ENCODE measurements at regions not wholly inside any gene's neighbourhood (a gene's known extent, or its start where the extent isn't known, plus 50 kb on each side); places are given as distances from the start of the nearest gene placed in this dataset.

DNA sequence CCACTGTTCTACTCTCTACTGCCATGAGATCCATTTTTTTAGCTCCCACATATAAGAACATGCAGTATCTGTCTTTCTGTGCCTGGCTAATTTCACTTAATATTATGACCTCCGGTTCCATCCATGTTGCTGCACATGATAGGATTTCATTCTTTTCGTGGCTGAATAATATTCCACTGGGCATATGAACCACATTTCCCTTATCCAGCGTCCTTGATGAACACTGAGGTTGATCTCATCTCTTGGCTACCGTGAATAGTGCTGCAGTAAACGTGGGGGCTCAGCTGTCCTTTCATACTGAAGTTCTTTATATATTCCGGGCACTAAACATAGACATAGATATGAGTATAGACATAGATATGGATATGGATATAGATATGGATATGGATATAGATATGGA is 109.3 kb upstream of the TNRC6C start:
- no peak for FAIRE-seq

DNA sequence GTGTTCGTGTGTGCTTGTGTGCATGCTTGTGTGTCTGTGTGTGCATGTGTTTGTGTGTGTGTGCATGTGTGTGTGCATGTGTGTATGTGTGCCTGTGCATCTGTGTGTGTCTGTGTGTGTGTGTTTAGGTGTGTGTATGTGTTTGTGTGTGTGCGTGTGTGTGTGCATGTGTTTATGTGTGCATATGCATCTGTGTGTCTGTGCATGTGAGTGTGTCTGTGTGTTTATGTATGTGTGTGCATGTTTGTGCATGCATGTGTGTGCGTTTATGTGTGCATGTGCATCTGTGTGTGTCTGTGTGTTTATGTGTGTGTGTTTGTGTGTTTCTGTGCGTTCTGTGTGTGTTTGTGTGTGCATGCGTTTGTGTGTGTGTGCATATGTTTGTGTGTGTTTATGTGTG is 106.6 kb upstream of the TNRC6C start:
- FAIRE-seq: no peak

DNA sequence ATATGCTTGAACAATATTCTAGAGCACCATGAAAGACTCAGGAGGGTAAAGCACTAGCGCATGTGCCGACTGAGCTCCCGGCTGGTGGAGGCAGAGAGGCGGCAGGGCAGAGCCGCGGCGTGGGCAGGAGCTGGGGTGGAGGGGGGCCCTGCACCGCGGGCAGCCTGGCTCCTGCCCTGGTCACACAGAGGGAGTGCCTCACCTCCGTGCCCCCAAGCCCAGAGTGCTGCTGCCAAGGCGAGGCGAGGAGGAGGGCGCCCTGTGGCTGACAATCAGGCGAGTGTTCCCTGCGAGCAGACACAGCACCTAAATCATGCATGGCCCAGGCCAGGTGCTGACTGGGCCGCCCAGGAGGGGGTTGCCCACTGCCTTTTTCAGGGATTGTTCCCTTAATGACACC is 105.8 kb upstream of the TNRC6C start:
- FAIRE-seq: no peak

DNA sequence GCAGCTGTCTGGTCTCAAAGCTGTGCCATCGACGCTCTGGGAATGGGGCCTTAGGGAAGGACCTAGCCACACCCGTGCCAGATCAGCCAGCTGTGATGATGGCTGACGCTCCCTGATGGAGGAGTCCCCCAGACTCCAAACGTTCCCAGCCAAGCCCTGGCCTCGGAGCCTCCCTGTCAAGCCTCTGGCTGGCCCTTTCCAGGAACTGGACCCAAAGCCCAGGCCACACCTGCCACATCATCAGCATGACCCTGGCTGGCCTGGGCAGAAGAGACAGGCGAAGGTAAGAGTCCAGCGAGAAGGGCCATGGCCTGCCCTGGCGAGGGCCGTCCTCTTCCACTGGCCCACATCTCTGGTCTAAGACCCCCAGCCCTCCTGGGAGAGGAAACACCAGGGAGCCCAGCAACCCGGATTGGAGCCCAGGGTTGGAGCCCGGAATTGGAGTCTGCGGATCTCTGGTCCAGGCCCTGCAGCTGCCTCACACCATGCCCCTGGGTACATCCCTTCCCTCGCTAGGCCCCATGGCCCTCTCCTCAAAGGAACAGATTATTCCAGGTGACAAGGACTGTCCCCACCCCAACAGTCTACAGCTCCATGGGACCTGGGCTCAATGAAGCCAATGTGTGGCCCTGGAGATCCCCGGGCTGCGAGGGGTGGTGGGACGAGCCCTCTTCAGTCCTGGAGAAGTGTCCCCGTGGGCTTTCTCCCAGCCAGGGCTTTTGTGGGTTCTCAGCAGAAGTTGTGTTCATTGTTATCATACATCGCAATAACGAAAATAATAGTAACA is 105.1 kb upstream of the TNRC6C start:
- FAIRE-seq: no peak

DNA sequence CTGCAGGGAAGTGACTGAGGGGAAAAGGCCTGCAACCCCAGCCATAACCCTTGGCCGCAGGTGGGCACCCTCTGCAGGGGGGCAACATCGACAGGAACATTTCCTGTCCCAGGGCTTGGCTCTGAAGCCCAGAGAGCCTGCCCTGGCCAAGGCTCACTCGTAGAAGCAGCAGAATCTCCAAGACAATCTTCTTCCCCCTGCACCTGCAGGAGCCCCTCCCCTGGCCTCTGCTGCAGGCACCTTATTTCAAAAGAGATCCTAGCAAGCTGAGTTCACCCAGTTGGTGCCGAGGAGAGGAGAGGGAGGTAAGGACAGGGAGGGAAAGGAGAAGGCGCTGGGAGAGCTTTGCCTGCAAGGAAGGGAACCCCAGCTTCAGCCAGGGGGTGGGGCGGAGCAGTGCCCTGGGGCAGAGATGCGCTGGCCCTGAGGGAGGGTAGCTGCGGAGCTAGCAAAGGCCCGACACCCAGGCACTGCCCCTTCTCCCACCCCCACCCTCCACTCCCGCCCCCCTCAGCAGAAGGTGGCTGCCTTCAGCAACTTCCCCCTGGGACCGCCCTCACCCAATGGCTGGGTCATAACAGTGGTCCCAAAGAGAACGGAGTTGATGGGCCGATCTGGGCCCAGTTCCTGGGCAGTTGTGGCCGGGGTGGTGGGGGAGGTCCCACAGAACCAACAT is 104.3 kb upstream of the TNRC6C start:
- FAIRE-seq: no peak

DNA sequence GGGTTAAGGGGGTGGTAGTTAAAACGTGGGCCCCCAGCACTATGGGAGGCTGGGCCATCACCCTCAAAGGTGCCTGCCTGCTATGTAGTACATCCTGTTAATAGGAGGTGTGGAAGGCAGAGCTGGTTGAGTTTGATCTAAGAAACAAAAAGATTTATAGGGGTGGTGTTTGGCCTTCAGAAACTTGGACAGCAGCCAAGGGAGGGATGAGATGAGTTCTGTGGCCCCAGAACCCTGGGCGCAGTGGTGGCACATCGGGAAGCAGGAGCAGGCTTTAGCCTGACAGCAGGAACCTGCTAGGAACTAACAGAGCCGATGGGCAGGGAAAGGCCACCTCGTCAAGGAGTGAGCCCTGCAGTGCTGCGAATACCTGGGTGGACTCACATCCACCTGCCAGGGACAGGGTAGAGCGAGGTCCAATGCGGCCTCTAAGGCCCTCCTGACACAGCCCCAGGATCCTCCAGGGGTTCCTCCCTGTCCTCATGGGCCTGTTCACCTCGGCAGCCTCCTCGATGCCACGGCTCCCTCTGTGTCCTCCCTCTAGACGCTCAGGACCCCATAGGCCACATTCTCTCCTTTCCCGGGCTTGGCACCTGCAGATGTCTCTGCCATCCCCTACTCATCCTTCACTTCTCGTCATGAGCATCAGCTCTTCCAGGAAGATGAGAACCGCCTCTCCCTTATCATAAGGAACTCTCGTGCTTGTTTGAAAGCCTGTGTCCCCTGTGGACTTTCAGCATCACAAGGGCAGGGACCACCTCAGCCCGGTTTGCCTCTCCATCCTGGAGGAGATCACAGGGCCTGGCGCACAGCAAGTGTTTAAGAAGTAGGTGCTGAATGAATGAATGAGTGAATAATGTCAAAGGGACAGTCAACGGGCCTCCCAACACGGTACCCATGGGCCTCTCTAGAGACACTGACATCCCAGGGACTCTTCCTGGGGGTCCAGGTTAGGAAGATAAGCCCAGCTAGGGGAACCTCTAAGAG is 103.5 kb upstream of the TNRC6C start:
- FAIRE-seq: no peak

DNA sequence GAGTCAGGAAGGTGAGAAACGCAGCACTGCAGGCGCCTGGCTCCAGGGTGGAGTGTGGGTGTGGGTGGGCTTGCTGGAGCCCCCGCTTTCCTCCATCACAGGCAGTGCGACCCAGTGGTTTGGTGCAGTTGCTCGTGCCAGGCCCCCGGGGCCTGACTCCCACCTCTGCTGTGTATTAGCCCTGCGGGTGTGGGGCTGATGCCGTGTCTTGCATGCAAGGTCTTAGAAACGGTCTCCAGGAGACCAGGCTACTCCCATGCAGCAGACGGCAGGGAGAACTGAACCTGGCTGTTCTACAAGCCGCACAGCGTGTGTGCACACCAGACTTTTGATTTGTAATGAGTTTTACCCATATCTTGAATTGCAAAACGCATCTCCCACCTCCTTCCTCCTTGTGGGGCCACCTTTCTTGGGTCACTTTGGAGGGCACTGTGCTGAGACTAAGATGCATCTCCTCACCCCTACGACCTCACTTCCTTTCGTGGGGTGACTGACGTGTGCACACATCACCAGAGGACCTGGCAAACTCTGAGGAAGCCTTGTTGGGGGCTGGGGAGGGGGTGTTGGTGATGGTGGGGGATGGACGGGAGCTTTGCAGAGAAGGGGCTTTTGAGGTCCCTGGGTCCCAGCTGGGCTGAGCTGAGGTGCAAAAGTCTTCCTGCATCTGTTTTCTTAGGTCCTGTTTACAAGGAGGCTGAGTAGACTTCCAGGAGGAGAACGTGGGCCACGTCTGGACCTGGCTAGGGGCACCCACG is 101.8 kb upstream of the TNRC6C start:
- no peak for FAIRE-seq

DNA sequence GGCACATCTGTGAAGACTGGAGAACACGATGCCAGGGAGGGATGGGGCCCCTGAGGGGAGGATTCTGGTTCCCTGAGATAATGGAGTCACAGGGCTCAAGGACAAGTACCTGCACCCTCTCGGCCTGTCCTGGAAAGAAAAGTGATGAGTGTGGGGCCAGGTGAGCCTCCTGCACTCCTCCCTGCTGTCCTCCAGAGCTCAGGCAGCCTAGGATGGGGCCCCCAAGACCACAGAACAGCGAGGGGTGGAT is 101.3 kb upstream of the TNRC6C start:
- no peak for FAIRE-seq

DNA sequence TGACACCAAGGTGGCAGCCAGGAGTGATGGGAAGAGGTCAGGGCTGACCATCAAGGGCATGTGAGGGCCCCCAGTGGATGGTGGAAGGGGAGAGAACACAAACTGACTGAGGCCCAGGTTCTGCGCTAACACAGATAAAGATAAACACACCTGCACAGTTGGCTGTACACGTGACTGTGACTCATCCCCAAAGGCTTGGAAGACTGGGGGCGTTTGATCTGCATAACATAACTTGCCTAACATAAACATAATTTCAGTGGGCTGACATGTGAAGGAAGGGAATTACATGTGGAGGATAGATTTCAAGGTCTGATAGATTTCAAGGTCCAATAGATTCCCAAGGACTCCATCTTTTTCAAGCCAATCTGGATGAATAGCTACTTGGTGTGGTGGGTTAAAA is 100.9 kb upstream of the TNRC6C start:
- no peak for FAIRE-seq

DNA sequence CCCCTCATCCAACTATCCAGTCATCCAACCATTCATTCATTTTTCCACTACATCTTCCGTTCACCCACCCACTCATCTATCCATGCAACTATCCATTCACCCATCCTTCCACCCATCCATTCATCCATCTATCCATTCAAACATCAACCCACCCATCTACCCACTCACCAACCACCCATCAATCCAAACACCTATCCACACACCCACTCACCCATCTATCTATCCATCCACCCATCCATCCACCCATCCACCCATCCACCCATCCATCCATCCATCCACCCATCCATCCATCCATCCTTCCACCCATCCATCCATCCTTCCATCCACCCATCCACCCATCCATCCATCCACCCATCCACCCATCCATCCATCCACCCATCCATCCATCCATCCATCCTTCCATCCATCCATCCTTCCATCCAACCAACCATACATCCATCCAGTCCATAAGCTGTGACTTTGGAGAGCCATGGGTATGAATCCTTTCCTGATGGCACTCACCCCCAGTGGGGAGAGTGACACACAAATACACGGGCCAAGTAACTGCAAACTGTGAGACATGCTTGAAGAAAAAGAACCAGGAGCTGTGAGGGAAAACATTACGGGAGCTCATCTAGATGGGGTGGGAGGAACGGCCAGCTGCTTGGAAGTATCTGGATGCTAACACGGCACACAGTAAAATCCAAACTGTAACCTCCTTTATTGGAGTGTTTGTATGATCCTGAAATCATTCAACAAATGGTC is 100.0 kb upstream of the TNRC6C start:
- FAIRE-seq: no peak

DNA sequence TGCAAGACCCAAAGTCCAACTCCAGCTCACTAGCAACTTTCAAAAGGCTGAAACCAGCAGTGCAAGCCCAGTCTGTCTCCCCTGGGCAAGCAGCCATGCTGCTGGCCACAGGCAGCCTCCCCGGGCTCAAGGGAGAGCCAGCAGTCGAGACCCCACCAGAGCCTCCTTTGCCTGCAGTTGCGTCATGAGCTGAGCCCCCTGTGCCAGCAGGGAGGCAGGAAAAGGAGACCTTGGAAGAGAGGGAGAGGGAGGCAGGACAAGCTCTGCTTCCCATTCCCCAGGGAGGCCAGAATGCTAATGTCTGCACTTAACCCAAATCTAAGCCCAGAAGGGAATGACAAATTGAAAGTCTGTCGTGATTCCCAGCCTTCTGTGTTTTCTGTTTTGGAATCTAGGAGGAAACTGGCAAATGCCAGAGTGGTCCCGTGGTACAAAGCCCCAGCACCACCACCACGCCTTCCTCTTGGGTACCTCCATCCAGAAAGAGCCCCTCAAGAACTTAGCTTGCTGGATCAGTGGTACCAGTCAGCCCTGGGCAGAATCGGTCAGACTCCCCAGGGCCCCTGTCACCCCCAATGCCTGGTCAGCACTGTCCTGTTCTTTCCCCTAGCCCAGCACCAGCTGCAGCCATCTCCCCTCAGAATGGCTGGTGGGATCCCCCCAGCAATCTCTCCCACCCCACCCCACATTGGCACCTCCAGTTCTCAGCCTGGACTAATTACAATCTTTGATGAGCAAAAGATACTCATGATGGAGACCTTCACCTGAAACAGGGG is 99.3 kb upstream of the TNRC6C start:
- FAIRE-seq: no peak

DNA sequence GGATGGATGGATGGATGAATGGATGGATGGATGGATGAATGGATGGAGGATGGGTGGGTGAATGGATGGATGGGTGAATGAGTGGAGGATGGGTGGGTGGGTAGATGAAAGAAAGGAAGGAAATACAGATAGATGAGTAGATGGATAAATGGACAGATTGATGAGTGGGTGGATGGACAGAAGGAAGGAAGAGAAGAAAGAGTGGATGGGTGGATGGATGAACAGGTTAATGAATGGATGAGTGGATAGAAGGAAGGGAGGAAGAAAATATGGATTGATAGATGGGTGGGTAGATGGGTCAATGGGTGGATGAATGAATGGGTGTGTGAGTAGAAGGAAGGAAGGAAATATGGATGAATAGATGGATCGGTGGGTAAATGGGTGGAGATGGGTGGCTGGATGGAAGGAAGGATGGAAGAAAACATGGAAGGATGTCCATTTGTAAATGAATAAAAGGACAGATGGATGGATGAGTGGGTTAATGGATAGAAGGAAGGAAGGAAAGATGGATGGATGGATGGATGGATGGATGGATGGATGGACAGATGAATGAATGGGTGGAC is 97.3 kb upstream of the TNRC6C start:
- no peak for FAIRE-seq

DNA sequence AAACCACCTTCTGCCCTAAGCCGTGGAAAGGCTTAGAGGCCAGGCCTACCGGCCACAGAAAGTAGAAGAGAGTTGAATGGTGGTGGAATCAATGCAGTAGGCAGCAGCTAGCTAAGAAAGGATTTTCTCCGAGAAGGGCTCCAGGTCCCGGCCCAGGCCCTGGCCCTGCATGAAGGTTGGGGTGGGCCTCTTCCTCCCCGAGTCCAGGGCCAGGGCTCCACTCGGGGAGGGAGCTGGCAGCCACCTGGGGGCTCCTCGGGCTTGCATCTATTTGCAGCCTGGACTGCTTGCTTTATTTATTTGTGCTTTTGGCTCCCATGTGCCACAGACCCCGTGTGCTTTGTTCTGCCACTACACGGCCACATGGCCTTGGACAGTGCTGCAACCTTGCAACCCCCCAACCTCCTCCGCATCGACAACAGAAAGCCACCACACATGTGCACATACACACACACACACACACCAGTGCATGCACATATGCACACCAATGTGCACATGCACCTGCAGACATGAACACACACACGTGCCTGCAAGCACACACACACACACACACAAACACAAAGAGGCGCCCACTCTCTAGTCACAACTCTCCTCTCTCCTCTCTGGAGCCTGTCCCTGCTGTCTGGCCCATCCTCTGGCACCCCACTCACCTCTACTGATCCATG is 96.4 kb upstream of the TNRC6C start:
- no peak for FAIRE-seq

DNA sequence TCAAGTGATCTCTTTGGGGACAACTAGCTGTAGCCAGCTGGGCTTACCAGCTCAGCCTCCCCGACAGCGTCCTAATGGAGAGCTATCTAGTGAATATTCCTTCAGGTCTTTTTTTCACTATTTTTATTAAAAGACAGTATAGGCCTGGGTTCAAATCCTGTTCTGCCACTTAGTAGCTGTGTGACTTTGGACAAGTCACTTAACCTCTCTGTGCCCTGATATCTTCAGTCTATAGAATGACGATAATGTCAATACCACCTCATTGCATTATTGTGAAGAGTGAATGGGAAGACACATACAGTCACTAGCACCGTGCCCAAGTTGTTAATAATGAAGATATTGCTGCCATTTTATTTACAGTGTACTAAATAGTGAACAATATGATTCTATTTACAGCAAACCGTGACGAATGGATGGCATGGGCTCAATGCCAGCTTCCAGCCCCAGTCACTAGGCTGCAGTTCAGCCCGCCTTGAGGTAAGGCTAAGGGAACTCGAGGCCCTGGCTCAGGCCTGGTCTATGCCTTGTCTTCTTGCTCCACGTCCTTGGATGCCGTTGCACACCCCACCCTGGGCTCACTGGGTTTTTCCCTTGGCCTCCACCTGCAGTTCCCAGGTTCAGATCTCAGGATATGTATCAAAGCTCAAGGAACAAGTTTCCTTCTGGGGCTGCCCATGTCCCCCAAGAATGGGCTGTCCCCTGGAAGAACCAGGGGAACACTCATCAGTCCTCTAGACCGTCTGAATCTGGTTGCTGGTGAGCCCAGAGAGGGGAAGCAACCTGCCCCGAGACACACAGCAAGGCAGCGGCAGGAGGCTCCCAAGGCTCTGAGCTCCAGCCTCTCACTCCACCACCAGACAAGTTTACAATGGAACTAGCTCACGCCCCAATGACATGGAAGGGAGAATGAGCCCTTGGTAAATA is 95.4 kb upstream of the TNRC6C start:
- FAIRE-seq: no peak

DNA sequence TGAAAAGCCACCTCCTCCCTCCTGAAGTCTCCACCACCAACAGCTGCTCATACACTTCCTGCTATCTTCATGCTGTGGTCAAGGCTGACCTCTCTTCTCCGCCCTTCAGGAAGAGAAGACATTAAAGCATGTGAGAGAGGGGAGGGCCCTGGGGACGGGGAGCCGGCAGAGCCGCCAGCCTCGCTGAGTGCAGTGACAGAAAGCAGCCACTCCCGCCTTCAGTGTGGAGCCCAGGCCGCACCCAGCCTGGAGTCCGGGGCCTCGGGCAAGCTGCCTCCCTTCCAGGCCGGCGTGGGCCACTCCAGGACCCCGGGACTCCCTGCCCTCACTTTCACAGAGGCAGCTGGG is 94.7 kb upstream of the TNRC6C start:
- no peak for FAIRE-seq

DNA sequence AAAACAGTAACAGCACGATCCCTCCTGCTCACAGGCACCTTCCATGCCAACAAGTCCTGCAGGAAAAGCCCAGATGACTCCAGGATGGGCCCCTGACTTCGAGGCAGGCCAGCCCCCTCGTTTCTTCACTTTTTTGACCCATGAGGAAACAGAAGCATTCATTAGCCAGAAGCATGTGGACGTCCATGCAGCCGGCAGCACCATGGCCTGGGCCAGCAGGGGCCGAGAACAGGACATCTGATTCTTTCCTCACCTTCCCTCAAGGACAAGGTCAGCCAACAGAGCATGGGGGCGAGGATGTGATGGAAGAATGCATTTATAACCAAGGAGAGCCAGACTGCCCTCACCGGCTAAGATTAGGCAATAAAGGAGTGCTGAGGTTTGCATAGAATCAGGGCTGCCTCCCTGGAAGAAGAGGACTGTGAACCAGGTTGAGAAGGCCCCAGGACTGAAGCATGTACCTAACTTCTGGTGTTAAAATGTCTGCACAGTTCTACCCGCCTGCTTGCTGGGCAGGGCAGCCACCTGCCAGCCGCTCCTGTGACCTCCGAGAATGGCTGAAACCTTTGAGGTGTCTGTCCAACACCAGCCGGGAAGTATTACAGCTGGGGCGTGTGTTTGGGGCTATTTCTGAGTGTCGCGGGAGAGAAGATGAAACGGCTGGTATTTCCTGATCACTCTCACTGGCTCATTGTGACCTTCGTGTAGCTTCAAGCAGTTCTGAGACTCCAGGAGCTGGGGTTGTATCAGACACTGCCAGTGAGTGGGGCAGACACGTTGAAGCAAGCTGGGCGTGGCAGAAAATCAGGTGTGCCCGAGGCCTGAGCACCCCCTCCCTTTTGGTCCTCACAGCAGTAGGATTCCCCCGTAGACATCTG is 94.0 kb upstream of the TNRC6C start:
- no peak for FAIRE-seq

DNA sequence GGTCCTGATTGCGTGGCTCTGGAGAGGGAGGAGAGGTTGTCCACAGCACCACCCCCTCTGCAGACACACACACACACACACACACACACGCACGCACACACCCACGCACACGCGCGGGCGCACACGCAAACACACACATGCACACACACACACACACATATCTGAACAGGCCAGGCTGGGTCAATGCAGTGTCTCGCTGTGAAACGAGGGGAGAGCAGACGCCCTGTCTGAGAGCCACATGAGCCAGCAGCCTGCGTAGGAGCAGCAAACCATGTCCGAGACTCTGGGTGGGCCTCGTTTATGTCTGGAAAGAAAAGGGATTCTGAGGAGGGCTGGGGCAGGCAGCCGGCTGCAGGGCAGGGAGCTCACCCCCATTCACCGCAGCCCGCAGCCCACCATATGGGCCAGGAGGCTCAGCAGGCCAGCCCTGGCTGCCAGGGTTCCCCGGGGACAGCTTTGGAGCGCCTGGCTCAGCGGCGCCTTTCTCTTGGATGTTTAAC is 93.3 kb upstream of the TNRC6C start:
- no peak for FAIRE-seq

DNA sequence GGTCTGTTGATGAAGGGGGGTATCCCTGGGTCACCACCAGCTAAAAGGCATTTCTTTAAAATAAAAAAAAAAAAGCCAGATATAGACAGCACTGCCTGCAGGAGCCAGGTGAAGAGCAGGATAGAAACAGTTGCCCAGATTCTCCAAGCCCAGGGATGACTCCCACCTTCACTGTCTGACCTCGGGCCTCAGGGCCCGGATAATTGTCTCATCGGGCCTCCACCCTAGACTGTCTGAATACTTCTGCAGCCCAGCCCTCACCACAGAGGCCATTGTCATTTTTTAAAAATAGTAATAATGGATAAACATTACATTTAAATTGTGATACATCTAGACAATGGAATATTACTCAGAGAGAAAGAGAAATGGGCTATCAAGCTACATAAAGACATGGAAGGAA is 92.8 kb upstream of the TNRC6C start:
- FAIRE-seq: no peak

All from colon (tissue), 2 donors.